Kidney (tissue), 13 donors: ENCODE measurements at regions not wholly inside any gene's neighbourhood (a gene's known extent, or its start where the extent isn't known, plus 50 kb on each side); places are given as distances from the start of the nearest gene placed in this dataset.
A peak's percentile ranks its signal among the peaks of the same experiment; 100 is the strongest.

Experiments
- DNase-seq, 5 donors: peaks; one replicate each; pipeline ENCODE4 v3.0.0-alpha.2; 2013 to 2020
- FAIRE-seq: peaks from 2 replicates; lab custom pipeline; 2012; peaks lifted over from hg19 to GRCh38; lab: Jason Lieb, UNC
- H3K27ac ChIP-seq, 2 donors: one replicate each; pipeline ENCODE4 v1.7.0; 2013; ENCODE audit warnings: low read depth in 2 of 2, low read length in 2 of 2, inconsistent platforms in 1 of 2
- H3K27me3 ChIP-seq: one replicate; pipeline ENCODE4 v1.7.1; 2013; ENCODE audit warnings: low read length, inconsistent platforms; ENCODE audit not compliant: control insufficient read depth, insufficient read depth
- H3K36me3 ChIP-seq, 3 donors: one replicate each; pipeline versions ENCODE4 v1.7.0 to v1.7.1; 2013; ENCODE audit warnings: low read length in 3 of 3, control low read depth in 1 of 3, inconsistent platforms in 1 of 3; ENCODE audit not compliant: insufficient read depth in 3 of 3, control insufficient read depth in 2 of 3
- H3K4me1 ChIP-seq, 3 donors: one replicate each; pipeline versions ENCODE4 v1.7.0 to v1.7.1; 2013; ENCODE audit warnings: low read length in 3 of 3, inconsistent platforms in 1 of 3, low read depth in 1 of 3; ENCODE audit not compliant: control insufficient read depth in 2 of 3, insufficient read depth in 2 of 3
- H3K4me3 ChIP-seq, 3 donors: one replicate each; pipeline versions ENCODE4 v1.7.0 to v1.8.1; 2013; ENCODE audit warnings: low read length in 3 of 3, control low read depth in 1 of 3, inconsistent platforms in 1 of 3
- H3K9ac ChIP-seq, 3 donors: one replicate each; pipeline versions ENCODE4 v1.7.0 to v1.7.1; 2013; ENCODE audit warnings: low read length in 3 of 3, control low read depth in 1 of 3, inconsistent platforms in 1 of 3
- H3K9me3 ChIP-seq, 3 donors: one replicate each; pipeline versions ENCODE4 v1.7.0 to v1.7.1; 2013; ENCODE audit warnings: low read length in 3 of 3, control low read depth in 1 of 3, inconsistent platforms in 1 of 3; ENCODE audit not compliant: control insufficient read depth in 2 of 3, insufficient read depth in 1 of 3
- intact Hi-C: fragments of 100-400 bp; cut with DNase I; formaldehyde crosslinking; loops from one replicate; pipeline ENCODE4 v1.11.1; 2022
- TF ChIP-seq, protein P1 (sequence below): IDR thresholded peaks from 3 replicates; pipeline ENCODE4 v1.5.1; 2012; ENCODE audit warnings: mild to moderate bottlenecking, moderate library complexity, borderline replicate concordance; ENCODE audit not compliant: insufficient read depth; ENCODE audit errors: extremely low read depth
- donor health status: control.
- donor health status: control.
- donor health status: control.
- donor health status: control.
- donor health status: control.
- donor health status: DM: yes; HTN: yes; CAD: no.
- donor health status: Normal renal cell carcinoma (clear cell type).

GRCh38 chr4:77413766-77414165, 191.9 kb upstream of the CXCL13 start:
- no peak overlapping the region for H3K9ac ChIP-seq
- no peak for FAIRE-seq

DNA sequence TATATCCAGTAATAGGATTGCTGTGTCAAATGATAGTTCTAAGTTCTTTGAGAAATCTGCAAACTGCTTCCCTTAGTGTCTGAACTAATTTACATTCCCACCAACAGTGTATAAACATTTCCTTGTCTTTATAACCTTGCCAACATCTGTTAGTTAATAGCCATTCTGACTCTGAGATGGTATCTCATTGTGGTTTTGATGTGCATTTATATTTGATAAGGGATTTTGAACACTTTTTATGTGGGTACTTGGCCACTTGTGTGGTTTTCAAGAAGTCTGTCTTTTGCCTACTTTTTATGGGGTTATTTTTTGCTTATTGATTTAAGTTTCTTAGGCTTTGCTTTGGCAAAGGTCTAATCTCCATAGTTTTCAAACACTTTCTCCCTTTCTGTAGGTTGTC, 189.9 kb upstream of the CXCL13 start:
- no peak for FAIRE-seq
- no peak overlapping the region for H3K4me3 ChIP-seq
- TF ChIP-seq, protein P1, sequence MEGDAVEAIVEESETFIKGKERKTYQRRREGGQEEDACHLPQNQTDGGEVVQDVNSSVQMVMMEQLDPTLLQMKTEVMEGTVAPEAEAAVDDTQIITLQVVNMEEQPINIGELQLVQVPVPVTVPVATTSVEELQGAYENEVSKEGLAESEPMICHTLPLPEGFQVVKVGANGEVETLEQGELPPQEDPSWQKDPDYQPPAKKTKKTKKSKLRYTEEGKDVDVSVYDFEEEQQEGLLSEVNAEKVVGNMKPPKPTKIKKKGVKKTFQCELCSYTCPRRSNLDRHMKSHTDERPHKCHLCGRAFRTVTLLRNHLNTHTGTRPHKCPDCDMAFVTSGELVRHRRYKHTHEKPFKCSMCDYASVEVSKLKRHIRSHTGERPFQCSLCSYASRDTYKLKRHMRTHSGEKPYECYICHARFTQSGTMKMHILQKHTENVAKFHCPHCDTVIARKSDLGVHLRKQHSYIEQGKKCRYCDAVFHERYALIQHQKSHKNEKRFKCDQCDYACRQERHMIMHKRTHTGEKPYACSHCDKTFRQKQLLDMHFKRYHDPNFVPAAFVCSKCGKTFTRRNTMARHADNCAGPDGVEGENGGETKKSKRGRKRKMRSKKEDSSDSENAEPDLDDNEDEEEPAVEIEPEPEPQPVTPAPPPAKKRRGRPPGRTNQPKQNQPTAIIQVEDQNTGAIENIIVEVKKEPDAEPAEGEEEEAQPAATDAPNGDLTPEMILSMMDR = no peak

More at GRCh38 chr4:77413766-77414165, 191.9 kb upstream of the CXCL13 start:
- Histone ChIP-seq H3K4me3 (no peak overlapping the region), H3K36me3 (no peaks in the 10 kb centered on the region), H3K27ac (no peak overlapping the region), H3K9me3 (no peaks in the 10 kb centered on the region), H3K4me1 (no peaks in the 10 kb centered on the region), H3K27me3 (no peaks in the 10 kb centered on the region)
- peak in 1 of 5 donors; percentile 49 for DNase-seq
- intact Hi-C loops = no loop called here
- TF ChIP-seq, protein P1 = no peak

GRCh38 chr4:77418333-77418732, 187.3 kb upstream of the CXCL13 start:
- FAIRE-seq = no peak

More for the DNA sequence above, 189.9 kb upstream of the CXCL13 start:
- no peaks in the 10 kb centered on the region for H3K9me3 ChIP-seq
- no peaks in the 10 kb centered on the region for H3K36me3 ChIP-seq
- H3K4me1 ChIP-seq = no peaks in the 10 kb centered on the region
- intact Hi-C loops = no loop called here
- no peaks in the 10 kb centered on the region for H3K27me3 ChIP-seq
- no peak overlapping the region for H3K27ac ChIP-seq
- no peak overlapping the region for H3K9ac ChIP-seq
- DNase-seq = no peak

More at GRCh38 chr4:77418333-77418732, 187.3 kb upstream of the CXCL13 start:
- no peaks in the 10 kb centered on the region for H3K36me3 ChIP-seq
- H3K4me1 ChIP-seq = no peaks in the 10 kb centered on the region
- no peak overlapping the region for H3K9ac ChIP-seq
- H3K27ac ChIP-seq = no peak overlapping the region
- H3K4me3 ChIP-seq = no peak overlapping the region
- TF ChIP-seq, protein P1 = peak; percentile 23
- intact Hi-C loops = no loop called here
- no peaks in the 10 kb centered on the region for H3K9me3 ChIP-seq
- DNase-seq = peak in 3 of 5 donors; percentile 19 to 37 (median 30)
- no peaks in the 10 kb centered on the region for H3K27me3 ChIP-seq
